Naive B cell (primary cell): ENCODE measurements at regions not wholly inside any gene's neighbourhood (a gene's known extent, or its start where the extent isn't known, plus 50 kb on each side); places are given as distances from the start of the nearest gene placed in this dataset.
"Not testable (repeated sequence)": the region's sequence is repeated elsewhere in the genome, so short reads cannot be mapped to it uniquely, and the experiment has no call there.

ENCODE experiments used
- ATAC-seq, 2 donors: fragments of 150-1000 bp; cut with Tn5 transposase; 2 replicates each; pipeline ENCODE4 v1.10.0; 2021; ENCODE audit warnings: low read depth in 2 of 2, mild to moderate bottlenecking in 2 of 2, moderate library complexity in 2 of 2
- DNase-seq: peaks from one replicate; pipeline ENCODE4 v3.0.0; 2022
- H3K27ac Mint-ChIP-seq, 6 donors: one replicate each; pipeline ENCODE4 v1.8.0; 2020 to 2022; ENCODE audit warnings: mild to moderate bottlenecking in 6 of 6, mixed read lengths in 6 of 6, moderate library complexity in 5 of 6, inconsistent platforms in 2 of 6
- H3K27me3 Mint-ChIP-seq, 3 donors: one replicate each; pipeline ENCODE4 v1.8.0; 2021 to 2022; ENCODE audit warnings: mixed read lengths in 3 of 3, mild to moderate bottlenecking in 1 of 3
- H3K36me3 Mint-ChIP-seq, 2 donors: one replicate each; pipeline ENCODE4 v1.8.0; 2020 to 2022; ENCODE audit warnings: mixed read lengths in 2 of 2, inconsistent platforms in 1 of 2, mild to moderate bottlenecking in 1 of 2
- H3K4me1 Mint-ChIP-seq, 3 donors: one replicate each; pipeline ENCODE4 v1.8.0; 2020 to 2022; ENCODE audit warnings: mixed read lengths in 3 of 3, inconsistent platforms in 1 of 3, mild to moderate bottlenecking in 1 of 3, moderate library complexity in 1 of 3
- H3K4me3 Mint-ChIP-seq, 8 donors: one replicate each; pipeline ENCODE4 v1.8.0; 2020 to 2022; ENCODE audit warnings: mild to moderate bottlenecking in 8 of 8, mixed read lengths in 8 of 8, moderate library complexity in 8 of 8, inconsistent platforms in 2 of 8
- H3K9me3 Mint-ChIP-seq, 7 donors: one replicate each; pipeline ENCODE4 v1.8.0; 2020 to 2022; ENCODE audit warnings: mixed read lengths in 7 of 7, mild to moderate bottlenecking in 5 of 7, inconsistent platforms in 2 of 7, moderate library complexity in 1 of 7

DNA sequence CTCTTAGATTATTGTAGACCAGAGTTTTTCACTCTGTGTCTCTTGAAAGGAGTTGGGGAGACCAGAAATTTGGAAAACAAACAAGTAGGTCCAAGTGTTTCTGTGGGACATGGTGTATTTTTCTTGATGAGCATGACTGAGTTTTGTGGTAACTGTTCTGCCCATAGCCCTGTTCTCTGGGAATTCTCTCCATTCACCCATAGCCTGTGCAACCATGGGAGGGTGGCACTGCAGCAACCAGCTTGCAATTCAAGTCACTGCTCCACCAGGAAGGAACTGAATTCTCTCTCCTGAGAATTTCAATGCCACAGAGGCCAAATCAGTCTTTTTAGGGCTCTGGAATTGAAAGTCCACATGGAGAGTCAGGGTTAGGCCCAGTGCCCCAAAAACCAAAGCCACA is 475.3 kb upstream of the TRPC7 start:
- H3K4me1 Mint-ChIP-seq: no peaks in the 10 kb centered on the region
- no peak overlapping the region for H3K4me3 Mint-ChIP-seq
- peaks cover 0 to 6% (median 1%) of the 10 kb centered on the region in 7 donors for H3K9me3 Mint-ChIP-seq
- H3K36me3 Mint-ChIP-seq: no peaks in the 10 kb centered on the region
- ATAC-seq (no peak), DNase-seq (no peak)
- H3K27me3 Mint-ChIP-seq: peaks cover 0 to 4% (median 0%) of the 10 kb centered on the region in 3 donors
- no peak overlapping the region for H3K27ac Mint-ChIP-seq

DNA sequence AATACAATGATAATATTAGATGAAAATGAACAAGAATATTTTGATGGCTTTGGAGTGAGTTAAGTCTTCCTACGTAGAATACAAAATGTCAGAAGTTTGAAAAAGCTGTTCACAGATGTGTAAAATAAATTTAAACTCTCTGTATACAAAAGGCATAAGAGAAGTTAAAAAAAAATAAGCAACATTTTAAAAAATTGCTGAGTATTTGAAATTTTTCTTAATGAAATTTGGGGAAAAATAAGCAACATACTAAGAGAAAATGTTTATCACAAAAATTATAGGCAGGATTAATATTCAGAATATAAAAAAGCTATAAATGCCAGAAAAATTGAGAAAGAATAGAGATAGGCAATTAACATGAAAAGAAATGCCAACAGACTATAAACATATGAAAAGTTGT is 470.7 kb upstream of the TRPC7 start:
- ATAC-seq: no peak
- H3K4me1 Mint-ChIP-seq: no peaks in the 10 kb centered on the region

DNA sequence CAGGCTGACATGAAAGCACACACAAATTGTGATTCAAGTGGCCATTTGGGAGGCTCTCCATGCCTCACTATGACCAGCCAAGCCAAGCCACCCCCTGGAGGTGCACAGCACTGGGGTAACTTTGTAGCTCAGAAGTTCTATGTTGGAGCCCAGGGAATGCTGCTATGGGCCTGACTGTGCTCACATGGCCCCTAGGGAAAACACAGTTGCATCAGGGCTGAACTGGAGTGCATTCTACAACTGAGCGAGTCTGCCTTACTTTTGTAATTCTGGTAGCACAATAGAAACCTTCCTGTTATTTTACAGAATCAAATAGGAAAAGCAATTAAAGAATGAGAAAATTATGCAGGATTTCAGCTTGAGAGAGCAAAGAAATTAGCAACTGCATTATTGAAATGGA is 455.5 kb upstream of the TRPC7 start:
- Mint-ChIP-seq H3K36me3 (no peaks in the 10 kb centered on the region), H3K4me1 (no peaks in the 10 kb centered on the region), H3K9me3 (peaks cover 0 to 7% (median 5%) of the 10 kb centered on the region in 7 donors), H3K27me3 (no peaks in the 10 kb centered on the region), H3K4me3 (no peak overlapping the region), H3K27ac (no peak overlapping the region)
- ATAC-seq: no peak
- no peak for DNase-seq

More for the DNA sequence above, 470.7 kb upstream of the TRPC7 start:
- DNase-seq: no peak
- H3K27me3 Mint-ChIP-seq: peaks cover 0 to 4% (median 0%) of the 10 kb centered on the region in 3 donors
- H3K4me3 Mint-ChIP-seq: no peak overlapping the region
- H3K9me3 Mint-ChIP-seq: peaks cover under 1 to 13% (median 3%) of the 10 kb centered on the region in 7 donors
- H3K36me3 Mint-ChIP-seq: no peaks in the 10 kb centered on the region
- H3K27ac Mint-ChIP-seq: no peak overlapping the region

DNA sequence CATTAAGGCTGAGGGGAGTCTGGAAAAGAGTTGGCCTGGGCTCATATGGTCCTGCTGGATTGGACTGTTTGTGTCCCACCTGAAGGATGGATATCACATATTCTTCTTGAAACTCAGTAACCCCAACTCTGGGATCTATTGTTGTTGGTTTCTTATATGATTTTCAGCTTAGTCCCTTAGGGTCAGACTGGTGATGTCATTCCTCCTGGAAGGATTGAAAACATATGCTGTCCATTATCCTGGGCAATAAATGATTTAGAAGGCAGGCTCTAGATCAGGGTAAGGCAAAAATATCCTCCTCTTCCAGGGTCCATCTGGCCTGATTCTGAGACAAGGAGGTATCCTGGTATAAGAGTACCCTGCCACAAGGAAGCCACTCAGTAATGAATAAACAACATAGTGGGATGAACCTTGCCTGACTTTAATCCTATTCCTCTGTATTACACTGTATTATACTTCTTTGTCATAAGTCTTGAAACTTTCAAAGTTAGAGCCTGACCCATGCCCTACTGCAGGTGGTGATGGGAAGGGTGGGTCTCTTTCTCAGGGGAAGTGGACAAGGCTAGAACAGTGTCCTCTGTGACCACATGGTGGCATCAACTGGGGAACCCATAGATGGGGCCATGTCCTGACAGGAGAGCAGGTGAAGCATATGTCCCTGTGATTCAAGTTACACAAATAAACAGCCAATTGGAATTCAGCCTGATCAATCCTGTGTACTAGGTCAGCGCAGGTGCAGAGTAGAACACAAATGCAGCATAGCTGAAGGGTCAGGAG is 454.4 kb upstream of the TRPC7 start:
- Mint-ChIP-seq H3K4me1 (no peaks in the 10 kb centered on the region), H3K27me3 (no peaks in the 10 kb centered on the region), H3K9me3 (peaks cover 0 to 6% (median 4%) of the 10 kb centered on the region in 7 donors), H3K27ac (no peak overlapping the region), H3K36me3 (no peaks in the 10 kb centered on the region), H3K4me3 (no peak overlapping the region)
- no peak for DNase-seq
- no peak for ATAC-seq

DNA sequence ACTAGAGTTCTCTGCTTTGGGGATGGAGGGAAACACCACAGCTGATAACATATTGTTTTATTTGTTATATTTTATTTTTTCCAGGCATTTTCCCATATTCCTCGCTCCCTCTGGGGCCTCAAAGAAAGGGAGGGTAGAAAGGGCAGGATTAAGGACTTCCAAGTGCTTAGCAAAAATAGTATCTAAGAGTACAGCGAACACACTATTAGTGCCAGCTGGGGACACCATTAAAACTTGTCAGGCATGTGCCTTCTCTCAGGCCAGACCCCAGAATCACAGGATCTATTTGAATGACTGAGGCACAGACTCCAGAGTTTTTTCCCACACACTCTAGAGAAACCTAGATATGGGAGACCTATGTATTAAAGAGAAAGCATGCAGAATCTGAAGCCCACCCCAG is 451.0 kb upstream of the TRPC7 start:
- ATAC-seq (no peak), DNase-seq (no peak)
- no peak overlapping the region for H3K4me3 Mint-ChIP-seq
- peaks cover 0 to 9% (median 2%) of the 10 kb centered on the region in 7 donors for H3K9me3 Mint-ChIP-seq
- no peak overlapping the region for H3K27ac Mint-ChIP-seq
- no peaks in the 10 kb centered on the region for H3K4me1 Mint-ChIP-seq
- no peaks in the 10 kb centered on the region for H3K27me3 Mint-ChIP-seq
- no peaks in the 10 kb centered on the region for H3K36me3 Mint-ChIP-seq

DNA sequence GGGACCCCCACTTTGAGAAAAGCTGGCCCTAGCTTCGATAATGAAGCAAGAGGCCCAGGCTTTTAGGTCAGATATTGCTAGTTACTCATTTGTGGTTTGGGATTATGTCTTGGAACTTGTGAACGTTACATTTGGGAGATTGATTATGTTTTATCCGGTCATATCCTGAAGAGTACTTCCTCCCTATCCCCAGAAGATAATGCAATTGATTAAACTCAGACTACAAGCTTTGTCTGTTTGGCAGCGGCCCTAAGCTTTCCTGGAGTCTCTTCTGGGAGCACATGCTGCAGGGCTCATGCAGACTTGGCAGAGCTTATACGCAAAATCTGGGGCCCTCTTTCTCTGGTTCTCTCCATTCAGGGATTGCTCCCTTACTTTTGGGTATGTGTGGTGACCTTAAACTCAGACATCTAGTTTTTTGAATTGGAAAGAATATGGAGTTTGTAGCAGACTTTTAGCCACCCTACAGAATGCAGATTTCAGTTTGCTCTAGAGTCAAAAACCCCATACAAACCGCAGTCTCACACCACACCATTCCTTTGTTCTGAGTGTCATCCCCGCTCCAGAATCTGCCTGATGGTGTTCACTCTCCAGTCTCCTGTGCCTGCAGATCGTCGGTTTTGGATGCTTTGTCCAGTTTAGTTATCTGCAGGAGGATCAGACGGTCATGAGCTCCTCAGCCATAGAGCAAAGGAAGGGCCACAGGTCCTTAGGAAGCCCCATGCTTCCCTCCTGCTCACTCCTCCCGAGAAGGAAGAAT is 449.5 kb upstream of the TRPC7 start:
- H3K9me3 Mint-ChIP-seq: peaks cover 0 to 7% (median 2%) of the 10 kb centered on the region in 7 donors
- no peak for ATAC-seq
- no peaks in the 10 kb centered on the region for H3K4me1 Mint-ChIP-seq
- no peaks in the 10 kb centered on the region for H3K27me3 Mint-ChIP-seq
- no peak for DNase-seq
- H3K27ac Mint-ChIP-seq: no peak overlapping the region
- H3K36me3 Mint-ChIP-seq: no peaks in the 10 kb centered on the region
- H3K4me3 Mint-ChIP-seq: no peak overlapping the region

DNA sequence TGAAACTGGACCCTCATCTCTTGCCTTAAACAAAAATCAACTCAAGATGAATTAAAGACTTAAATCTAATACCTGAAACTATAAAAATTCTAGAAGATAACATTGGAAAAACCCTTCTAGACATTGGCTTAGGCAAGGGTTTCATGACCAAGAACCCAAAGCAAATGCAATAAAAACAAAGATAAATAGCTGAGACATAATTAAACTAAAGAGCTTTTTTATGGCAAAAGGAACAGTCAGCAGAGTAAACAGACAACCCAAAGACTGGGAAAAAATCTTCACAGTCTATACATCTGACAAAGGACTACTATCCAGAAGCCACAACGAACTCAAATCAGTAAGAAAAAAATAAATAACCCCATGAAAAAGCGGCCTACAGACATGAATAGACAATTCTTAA is 446.9 kb upstream of the TRPC7 start:
- not testable (repeated sequence) for H3K9me3 Mint-ChIP-seq, H3K27ac Mint-ChIP-seq, H3K27me3 Mint-ChIP-seq, H3K4me3 Mint-ChIP-seq, H3K36me3 Mint-ChIP-seq, DNase-seq, ATAC-seq, H3K4me1 Mint-ChIP-seq

DNA sequence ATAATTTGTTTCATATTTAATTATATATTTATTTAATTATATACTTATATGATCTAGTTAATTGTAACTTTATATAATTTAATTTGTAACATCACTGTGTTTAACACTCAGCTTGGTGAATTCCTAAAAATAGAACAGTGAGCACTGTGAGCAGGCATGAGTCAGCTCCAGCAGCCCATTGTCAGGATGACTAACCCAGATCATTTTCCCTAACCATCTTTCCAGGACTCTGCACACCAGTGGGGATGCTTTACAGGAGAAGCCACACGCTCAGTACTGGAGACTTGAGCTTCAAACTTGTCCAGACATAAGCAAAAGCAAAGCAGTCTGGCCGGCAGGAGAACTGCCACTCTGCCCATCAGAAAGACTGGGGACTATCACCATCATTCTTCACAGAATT is 446.2 kb upstream of the TRPC7 start:
- DNase-seq (no peak), ATAC-seq (no peak)
- Mint-ChIP-seq H3K4me1 (no peaks in the 10 kb centered on the region), H3K9me3 (peaks cover 0 to 7% (median 2%) of the 10 kb centered on the region in 7 donors), H3K27me3 (no peaks in the 10 kb centered on the region), H3K4me3 (no peak overlapping the region), H3K36me3 (no peaks in the 10 kb centered on the region), H3K27ac (no peak overlapping the region)

DNA sequence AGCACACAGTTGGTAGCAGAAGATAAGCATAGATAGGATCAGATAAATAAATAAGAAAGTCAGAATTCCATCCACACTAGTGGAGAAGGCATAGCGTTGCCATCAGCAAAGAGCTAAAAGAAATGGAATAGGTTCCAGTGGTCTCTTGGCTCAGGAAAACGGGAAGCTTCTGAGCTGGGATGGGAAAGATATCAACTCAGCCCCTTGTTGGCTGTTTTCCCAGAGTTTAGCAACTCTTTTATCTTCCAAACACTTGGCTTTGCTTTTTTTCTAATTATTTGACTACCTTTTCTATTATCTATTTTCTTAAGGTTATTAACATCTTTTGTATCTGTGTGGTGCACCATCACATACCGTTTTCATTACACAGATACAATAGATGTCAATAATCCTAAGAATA is 445.7 kb upstream of the TRPC7 start:
- H3K36me3 Mint-ChIP-seq: no peaks in the 10 kb centered on the region
- H3K4me1 Mint-ChIP-seq: no peaks in the 10 kb centered on the region
- no peak for DNase-seq
- H3K27ac Mint-ChIP-seq: no peak overlapping the region
- H3K9me3 Mint-ChIP-seq: peaks cover 0 to 7% (median 2%) of the 10 kb centered on the region in 7 donors
- no peak for ATAC-seq
- H3K4me3 Mint-ChIP-seq: no peak overlapping the region
- no peaks in the 10 kb centered on the region for H3K27me3 Mint-ChIP-seq

DNA sequence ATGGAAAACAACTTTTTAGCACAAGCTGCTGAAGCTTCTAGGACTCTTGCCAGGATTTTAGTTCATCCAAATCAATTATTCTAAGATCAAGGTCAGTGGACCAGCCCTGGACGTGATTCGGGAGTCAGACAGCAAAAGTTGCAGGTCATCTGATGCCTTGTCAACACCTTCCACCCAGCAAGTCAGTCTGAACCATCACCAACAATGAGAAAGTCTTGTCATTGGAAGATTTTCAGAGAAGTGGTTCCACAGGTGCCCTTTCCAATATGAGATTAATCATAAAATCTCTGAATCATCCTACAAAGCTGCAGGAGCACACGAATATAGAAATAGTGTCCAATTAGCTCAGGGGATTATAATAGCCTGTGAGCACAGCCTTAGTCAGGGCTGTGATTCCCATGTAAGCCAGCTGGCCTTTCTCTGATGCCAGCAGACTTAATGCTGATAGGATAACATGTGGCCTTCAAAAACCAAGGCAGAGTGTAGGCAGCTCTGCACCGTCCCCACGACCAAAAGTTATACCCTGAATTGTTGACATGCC is 445.0 kb upstream of the TRPC7 start:
- no peaks in the 10 kb centered on the region for H3K36me3 Mint-ChIP-seq
- H3K27me3 Mint-ChIP-seq: no peaks in the 10 kb centered on the region
- DNase-seq: no peak
- no peak for ATAC-seq
- H3K27ac Mint-ChIP-seq: no peak overlapping the region
- no peaks in the 10 kb centered on the region for H3K4me1 Mint-ChIP-seq
- H3K4me3 Mint-ChIP-seq: no peak overlapping the region
- peaks cover 0 to 6% (median 0%) of the 10 kb centered on the region in 7 donors for H3K9me3 Mint-ChIP-seq

DNA sequence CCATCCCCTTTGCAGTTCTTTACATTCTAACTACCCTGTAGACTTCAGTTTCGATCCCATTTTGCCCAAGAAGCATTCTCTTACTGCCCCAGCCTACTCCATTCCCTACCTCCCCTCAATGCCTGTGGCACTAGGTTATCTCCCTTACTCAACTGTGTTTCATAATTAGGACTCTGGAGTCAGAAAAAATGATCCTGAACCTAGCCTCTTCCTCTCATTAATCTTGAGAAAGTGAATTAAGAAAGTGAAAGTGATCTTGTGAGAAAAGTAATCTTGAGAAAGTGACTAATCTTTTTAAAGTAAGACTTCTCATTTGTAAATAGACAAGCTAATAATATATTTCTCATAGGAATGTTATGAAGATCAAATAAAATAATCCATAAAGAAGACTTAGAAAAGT is 444.0 kb upstream of the TRPC7 start:
- no peaks in the 10 kb centered on the region for H3K36me3 Mint-ChIP-seq
- ATAC-seq: no peak
- no peak overlapping the region for H3K4me3 Mint-ChIP-seq
- no peaks in the 10 kb centered on the region for H3K4me1 Mint-ChIP-seq
- DNase-seq: no peak
- no peaks in the 10 kb centered on the region for H3K27me3 Mint-ChIP-seq
- peak overlapping the region in 2 of 6 donors; percentile 5 to 58 for H3K27ac Mint-ChIP-seq
- H3K9me3 Mint-ChIP-seq: peaks cover 0 to 9% (median 0%) of the 10 kb centered on the region in 7 donors

DNA sequence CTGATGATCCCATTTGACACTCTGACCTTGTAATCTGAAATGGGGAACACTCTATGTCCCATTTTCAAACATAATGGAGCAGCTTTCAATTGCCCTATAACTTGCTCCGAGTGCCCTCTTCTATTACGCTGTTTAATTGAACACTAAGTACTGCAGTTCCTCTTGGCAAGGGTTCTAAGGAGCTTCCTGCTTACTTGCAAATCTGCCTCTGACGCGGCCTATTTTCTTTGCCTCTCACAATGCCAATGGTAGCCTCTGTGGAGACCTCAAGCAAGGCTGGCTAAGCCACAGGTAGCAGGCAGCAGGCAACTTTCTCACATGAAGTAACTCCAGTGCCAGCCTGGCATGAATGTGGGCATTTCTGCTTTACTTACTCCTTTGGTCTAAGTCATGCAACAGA is 443.4 kb upstream of the TRPC7 start:
- H3K27ac Mint-ChIP-seq: no peak overlapping the region
- DNase-seq (no peak), ATAC-seq (no peak)
- no peaks in the 10 kb centered on the region for H3K36me3 Mint-ChIP-seq
- H3K4me1 Mint-ChIP-seq: no peaks in the 10 kb centered on the region
- no peaks in the 10 kb centered on the region for H3K27me3 Mint-ChIP-seq
- H3K4me3 Mint-ChIP-seq: no peak overlapping the region
- peaks cover 0 to 9% (median 0%) of the 10 kb centered on the region in 7 donors for H3K9me3 Mint-ChIP-seq

DNA sequence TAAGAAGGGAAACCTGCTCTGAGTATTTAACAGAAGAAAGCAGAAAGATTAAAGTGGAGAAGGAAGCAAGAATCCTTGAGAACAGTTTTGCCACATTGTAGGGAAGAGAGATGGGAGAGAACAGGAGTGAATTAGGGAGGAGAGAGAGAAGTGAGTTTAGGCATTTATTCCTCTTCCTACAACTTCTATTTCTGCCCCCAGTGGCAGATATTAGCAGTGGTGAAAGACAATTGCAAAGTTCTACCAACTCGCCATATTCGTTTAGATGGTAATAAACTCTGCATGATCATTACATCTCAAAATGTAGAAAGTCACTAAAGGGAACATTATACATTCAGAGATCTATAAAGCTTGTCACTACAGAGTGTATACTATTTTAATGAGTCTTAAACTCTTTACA is 440.1 kb upstream of the TRPC7 start:
- no peak overlapping the region for H3K27ac Mint-ChIP-seq
- no peaks in the 10 kb centered on the region for H3K27me3 Mint-ChIP-seq
- no peaks in the 10 kb centered on the region for H3K4me1 Mint-ChIP-seq
- ATAC-seq: no peak
- H3K36me3 Mint-ChIP-seq: no peaks in the 10 kb centered on the region
- DNase-seq: no peak
- peaks cover 0 to 9% (median 0%) of the 10 kb centered on the region in 7 donors for H3K9me3 Mint-ChIP-seq
- H3K4me3 Mint-ChIP-seq: no peak overlapping the region

DNA sequence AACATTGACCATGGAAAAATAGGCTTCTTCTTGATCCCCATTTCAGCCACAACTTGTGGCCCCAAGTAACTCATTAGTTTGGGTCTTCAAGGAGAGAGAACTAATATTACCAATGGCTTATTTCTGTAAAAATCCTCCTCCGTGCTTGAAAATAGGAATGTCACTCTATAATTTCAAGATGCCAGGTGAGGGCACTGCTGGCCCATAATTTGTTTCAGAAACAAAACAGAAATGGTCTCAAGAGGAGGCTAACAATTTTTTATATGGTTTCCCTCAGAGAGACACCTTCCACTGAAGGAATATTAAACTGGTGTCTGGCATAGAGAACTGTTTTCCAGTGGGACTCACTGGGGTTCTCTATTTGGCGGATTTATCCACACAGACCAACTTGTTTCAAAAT is 437.0 kb upstream of the TRPC7 start:
- H3K4me3 Mint-ChIP-seq: no peak overlapping the region
- no peak for DNase-seq
- peaks cover 0 to 4% (median 3%) of the 10 kb centered on the region in 7 donors for H3K9me3 Mint-ChIP-seq
- H3K27me3 Mint-ChIP-seq: no peaks in the 10 kb centered on the region
- H3K36me3 Mint-ChIP-seq: no peaks in the 10 kb centered on the region
- H3K27ac Mint-ChIP-seq: no peak overlapping the region
- no peak for ATAC-seq
- no peaks in the 10 kb centered on the region for H3K4me1 Mint-ChIP-seq
